KMS-11 (cell line): ENCODE measurements at regions not wholly inside any gene's neighbourhood (a gene's known extent, or its start where the extent isn't known, plus 50 kb on each side); places are given as distances from the start of the nearest gene placed in this dataset.
"Not testable (repeated sequence)": the region's sequence is repeated elsewhere in the genome, so short reads cannot be mapped to it uniquely, and the experiment has no call there.

ENCODE experiments used
- H2AFZ ChIP-seq: fragments of 200-600 bp; sonication (generic); 2 replicates; pipeline ENCODE4 v1.6.1; 2016; ENCODE audit warnings: antibody characterized with exemption, mixed run types, low read depth
- H3K27ac ChIP-seq: fragments of 200-600 bp; sonication (generic); 2 replicates; pipeline ENCODE4 v1.6.1; 2016; ENCODE audit warnings: mild to moderate bottlenecking, mixed run types
- H3K27me3 ChIP-seq: fragments of 200-600 bp; sonication (generic); 2 replicates; pipeline ENCODE4 v1.6.1; 2017; ENCODE audit warnings: mild to moderate bottlenecking, low read depth, mixed run types, moderate library complexity; ENCODE audit not compliant: insufficient read depth
- H3K36me3 ChIP-seq: fragments of 200-600 bp; sonication (generic); 2 replicates; pipeline ENCODE4 v1.6.1; 2017; ENCODE audit warnings: mild to moderate bottlenecking, mixed run types; ENCODE audit not compliant: insufficient read depth
- H3K4me1 ChIP-seq: fragments of 200-600 bp; sonication (generic); 2 replicates; pipeline ENCODE4 v1.6.1; 2016; ENCODE audit warnings: mild to moderate bottlenecking, low read depth, mixed run types; ENCODE audit not compliant: poor library complexity, severe bottlenecking
- H3K4me2 ChIP-seq: fragments of 200-600 bp; sonication (generic); 2 replicates; pipeline ENCODE4 v1.7.0; 2016; ENCODE audit warnings: mild to moderate bottlenecking, mixed run types
- H3K4me3 ChIP-seq: fragments of 200-600 bp; sonication (generic); IDR thresholded peaks from 2 replicates; pipeline ENCODE4 v1.6.1; 2017; ENCODE audit warnings: low read depth, low read length, mixed read lengths; ENCODE audit not compliant: insufficient read depth
- H3K79me2 ChIP-seq: fragments of 200-600 bp; sonication (generic); 2 replicates; pipeline ENCODE4 v1.6.1; 2016; ENCODE audit warnings: low read depth, mixed run types; ENCODE audit not compliant: insufficient read depth
- H3K9ac ChIP-seq: fragments of 200-600 bp; sonication (generic); 2 replicates; pipeline ENCODE4 v1.6.1; 2016; ENCODE audit warnings: mild to moderate bottlenecking, mixed run types
- H4K20me1 ChIP-seq: fragments of 200-600 bp; sonication (generic); 2 replicates; pipeline ENCODE4 v1.6.1; 2016; ENCODE audit warnings: mild to moderate bottlenecking, mixed run types; ENCODE audit not compliant: insufficient read depth
- CTCF ChIP-seq: fragments of 200-600 bp; sonication (generic); conservative IDR thresholded peaks from 2 replicates; pipeline ENCODE4 v1.6.1; 2017; ENCODE audit warnings: low read depth, mild to moderate bottlenecking, antibody characterized with exemption, low read length, moderate library complexity, mixed read lengths

- Histone ChIP-seq H3K4me2 (no peak overlapping the region), H3K27me3 (no peaks in the 10 kb centered on the region), H2AFZ (no peak overlapping the region), H4K20me1 (no peaks in the 10 kb centered on the region), H3K79me2 (no peaks in the 10 kb centered on the region), H3K4me1 (peaks cover 3% of the 10 kb centered on the region), H3K4me3 (no peak overlapping the region), H3K27ac (no peak overlapping the region), H3K9ac (no peak overlapping the region), H3K36me3 (no peaks in the 10 kb centered on the region)
- TF ChIP-seq CTCF, result no peak
These were observed 142.7 kb upstream of the ZNF804A start for GRCh38 chr2:184455624-184456023.

GRCh38 chr2:184456693-184457092, 141.6 kb upstream of the ZNF804A start:
- not testable (repeated sequence) for H3K27ac ChIP-seq, H3K4me3 ChIP-seq, H3K9ac ChIP-seq, H3K4me2 ChIP-seq, H3K36me3 ChIP-seq, H3K4me1 ChIP-seq, H2AFZ ChIP-seq, H4K20me1 ChIP-seq, H3K79me2 ChIP-seq, H3K27me3 ChIP-seq

- no peak for TF ChIP-seq CTCF
- no peaks in the 10 kb centered on the region for H3K27me3 ChIP-seq
- H3K9ac ChIP-seq, result no peak overlapping the region
- H3K27ac ChIP-seq, result no peak overlapping the region
- H2AFZ ChIP-seq, result no peak overlapping the region
- H3K4me3 ChIP-seq, result no peak overlapping the region
- no peaks in the 10 kb centered on the region for H4K20me1 ChIP-seq
- no peaks in the 10 kb centered on the region for H3K79me2 ChIP-seq
- no peaks in the 10 kb centered on the region for H3K4me1 ChIP-seq
- H3K36me3 ChIP-seq, result no peaks in the 10 kb centered on the region
- no peak overlapping the region for H3K4me2 ChIP-seq
These were observed 135.0 kb upstream of the ZNF804A start for GRCh38 chr2:184463102-184463865.

- Histone ChIP-seq H3K4me1 (no peaks in the 10 kb centered on the region), H3K9ac (no peak overlapping the region), H3K27ac (no peak overlapping the region), H2AFZ (no peak overlapping the region), H3K4me3 (no peak overlapping the region), H3K36me3 (no peaks in the 10 kb centered on the region), H3K27me3 (no peaks in the 10 kb centered on the region), H3K79me2 (no peaks in the 10 kb centered on the region), H3K4me2 (no peak overlapping the region), H4K20me1 (no peaks in the 10 kb centered on the region)
- TF ChIP-seq CTCF, result no peak
These were observed 134.5 kb upstream of the ZNF804A start for GRCh38 chr2:184463866-184464248.

- Histone ChIP-seq H3K36me3 (no peaks in the 10 kb centered on the region), H2AFZ (no peak overlapping the region), H3K4me2 (no peak overlapping the region), H3K27ac (no peak overlapping the region), H3K9ac (no peak overlapping the region), H4K20me1 (no peaks in the 10 kb centered on the region), H3K4me1 (no peaks in the 10 kb centered on the region), H3K4me3 (no peak overlapping the region), H3K27me3 (no peaks in the 10 kb centered on the region), H3K79me2 (no peaks in the 10 kb centered on the region)
- TF ChIP-seq CTCF, result no peak
These were observed 129.5 kb upstream of the ZNF804A start for GRCh38 chr2:184468826-184469225.
